ENCODE measurements at regions not wholly inside any gene's neighbourhood (a gene's known extent, or its start where the extent isn't known, plus 50 kb on each side); places are given as distances from the start of the nearest gene placed in this dataset.

- Histone ChIP-seq H3K4me1 (ENCODE audit: insufficient read depth, low read length) (no peaks in the 10 kb centered on the region), H3K79me1 (ENCODE audit: insufficient read depth, low read depth, low read length, poor library complexity, severe bottlenecking) (no peaks in the 10 kb centered on the region), H3K27ac (ENCODE audit: insufficient read length, low read depth, low read length) (no peak overlapping the region), H3K9me3 (ENCODE audit: control insufficient read depth, low read depth, low read length) (no peaks in the 10 kb centered on the region), H2BK12ac (ENCODE audit: insufficient read length, low read depth, low read length) (no peak overlapping the region), H2BK120ac (ENCODE audit: low read depth, low read length, poor library complexity, severe bottlenecking) (no peak overlapping the region), H4K8ac (replicated peaks; ENCODE audit: insufficient read length, low read depth, low read length) (no peak overlapping the region), H4K5ac (ENCODE audit: insufficient read length, low read depth, low read length) (no peak overlapping the region), H4K91ac (ENCODE audit: insufficient read length, low read depth, low read length) (no peak overlapping the region), H3K56ac (ENCODE audit: insufficient read length, low read depth, low read length) (no peak overlapping the region), H4K20me1 (ENCODE audit: control insufficient read depth, insufficient read depth, insufficient read length) (no peaks in the 10 kb centered on the region), H3K79me2 (ENCODE audit: insufficient read depth, low read length) (no peaks in the 10 kb centered on the region), H3K18ac (ENCODE audit: insufficient read length, low read depth, low read length) (no peak overlapping the region), H2AFZ (ENCODE audit: low read length) (no peak overlapping the region), H3K27me3 (ENCODE audit: insufficient read depth, low read length) (no peaks in the 10 kb centered on the region), H3T11ph (ENCODE audit: low read length) (no peak overlapping the region), H3K4me2 (ENCODE audit: insufficient read depth, insufficient read length, low read length) (no peak overlapping the region), H3K23me2 (ENCODE audit: insufficient read length, low read depth, low read length, poor library complexity, severe bottlenecking) (no peaks in the 10 kb centered on the region), H2BK15ac (ENCODE audit: low read depth, low read length) (no peak overlapping the region), H3K4ac (ENCODE audit: low read depth, low read length) (no peak overlapping the region), H3K14ac (ENCODE audit: insufficient read depth, low read length) (no peak overlapping the region), H2AK5ac (ENCODE audit: insufficient read length, low read length) (no peak overlapping the region), H3K9ac (ENCODE audit: extremely low read depth, insufficient read length, low read length) (no peak overlapping the region), H2BK5ac (ENCODE audit: insufficient read length, low read length) (no peak overlapping the region), H3K23ac (ENCODE audit: insufficient read length, low read depth, low read length) (no peak overlapping the region), H2BK20ac (ENCODE audit: low read depth, low read length, poor library complexity, severe bottlenecking) (no peak overlapping the region)
- DNase-seq, result no peak
- Mint-ChIP-seq H3K27me3 (ENCODE audit: low read depth) (no peaks in the 10 kb centered on the region), H3K9me3 (no peaks in the 10 kb centered on the region), H3K36me3 (ENCODE audit: insufficient read depth in 1 of 3, low read depth in 3 of 3) (peaks cover 0 to 5% (median 0%) of the 10 kb centered on the region in 3 experiments; a peak in 2 of 7 replicates), H3K4me1 (peaks cover 6 to 11% of the 10 kb centered on the region in 2 experiments), H3K4me3 (no peak overlapping the region), H3K27ac (no peak overlapping the region)
- no CpG with 5 or more reads among the region's 4 CpGs for WGBS (ENCODE audit: extremely low coverage, insufficient read length, low lambda C conversion rate)
- no peak for TF ChIP-seq CTCF (conservative IDR thresholded peaks at IDR 0.05)
Measured at GRCh38 chr3:18113417-18113816, 311.7 kb downstream of the SATB1 start.
